HepG2 (cell line): ENCODE measurements at regions not wholly inside any gene's neighbourhood (a gene's known extent, or its start where the extent isn't known, plus 50 kb on each side); places are given as distances from the start of the nearest gene placed in this dataset.

Experiments
- JUND ChIP-seq: sonication (generic); formaldehyde crosslinking; IDR thresholded peaks from 2 replicates; pipeline ENCODE4 v1.8.0; 2022; ENCODE audit warnings: mild to moderate bottlenecking, missing genetic modification reagents
- PTBP1 ChIP-seq: fragments of 200-400 bp; formaldehyde crosslinking; IDR thresholded peaks from 2 replicates; pipeline ENCODE4 v1.6.1; 2018; ENCODE audit warnings: low read length, low read depth; ENCODE audit not compliant: poor library complexity, severe bottlenecking
- SNAPC2 ChIP-seq: sonication (generic); formaldehyde crosslinking; IDR thresholded peaks from 2 replicates; pipeline ENCODE4 v1.8.1; 2022; ENCODE audit warnings: mild to moderate bottlenecking, missing genetic modification reagents
- ZNF33A ChIP-seq: sonication (generic); formaldehyde crosslinking; IDR thresholded peaks from 2 replicates; pipeline ENCODE4 v1.5.1; 2020; ENCODE audit warnings: missing genetic modification reagents, mild to moderate bottlenecking, moderate library complexity, borderline replicate concordance
- TF ChIP-seq, protein P1 (sequence below): sonication (generic); formaldehyde crosslinking; IDR thresholded peaks from 2 replicates; pipeline ENCODE4 v1.5.0; 2020; ENCODE audit warnings: mild to moderate bottlenecking, missing genetic modification reagents, moderate library complexity

GRCh38 chr12:125288931-125289928 is 224.0 kb downstream of the AACS start:
- TF ChIP-seq SNAPC2 (CRISPR knock-in tag) (no peak), PTBP1 (no peak), ZNF33A (CRISPR knock-in tag) (no peak), JUND (no peak)
- TF ChIP-seq, protein P1, sequence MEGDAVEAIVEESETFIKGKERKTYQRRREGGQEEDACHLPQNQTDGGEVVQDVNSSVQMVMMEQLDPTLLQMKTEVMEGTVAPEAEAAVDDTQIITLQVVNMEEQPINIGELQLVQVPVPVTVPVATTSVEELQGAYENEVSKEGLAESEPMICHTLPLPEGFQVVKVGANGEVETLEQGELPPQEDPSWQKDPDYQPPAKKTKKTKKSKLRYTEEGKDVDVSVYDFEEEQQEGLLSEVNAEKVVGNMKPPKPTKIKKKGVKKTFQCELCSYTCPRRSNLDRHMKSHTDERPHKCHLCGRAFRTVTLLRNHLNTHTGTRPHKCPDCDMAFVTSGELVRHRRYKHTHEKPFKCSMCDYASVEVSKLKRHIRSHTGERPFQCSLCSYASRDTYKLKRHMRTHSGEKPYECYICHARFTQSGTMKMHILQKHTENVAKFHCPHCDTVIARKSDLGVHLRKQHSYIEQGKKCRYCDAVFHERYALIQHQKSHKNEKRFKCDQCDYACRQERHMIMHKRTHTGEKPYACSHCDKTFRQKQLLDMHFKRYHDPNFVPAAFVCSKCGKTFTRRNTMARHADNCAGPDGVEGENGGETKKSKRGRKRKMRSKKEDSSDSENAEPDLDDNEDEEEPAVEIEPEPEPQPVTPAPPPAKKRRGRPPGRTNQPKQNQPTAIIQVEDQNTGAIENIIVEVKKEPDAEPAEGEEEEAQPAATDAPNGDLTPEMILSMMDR (CRISPR knock-in tag), result no peak
